Cerebellar nuclear complex (tissue), 1 donor: ENCODE measurements at regions not wholly inside any gene's neighbourhood (a gene's known extent, or its start where the extent isn't known, plus 50 kb on each side); places are given as distances from the start of the nearest gene placed in this dataset.
"Not testable (repeated sequence)": the region's sequence is repeated elsewhere in the genome, so short reads cannot be mapped to it uniquely, and the experiment has no call there.

ENCODE experiments used
- DNase-seq, 2 experiments: peaks; one replicate each; lab custom pipeline; 2025; lab: John Stamatoyannopoulos, UW

- DNase-seq = no peak
Measured at GRCh38 chr6:146938266-146938665, 266.0 kb upstream of the STXBP5 start.

DNA sequence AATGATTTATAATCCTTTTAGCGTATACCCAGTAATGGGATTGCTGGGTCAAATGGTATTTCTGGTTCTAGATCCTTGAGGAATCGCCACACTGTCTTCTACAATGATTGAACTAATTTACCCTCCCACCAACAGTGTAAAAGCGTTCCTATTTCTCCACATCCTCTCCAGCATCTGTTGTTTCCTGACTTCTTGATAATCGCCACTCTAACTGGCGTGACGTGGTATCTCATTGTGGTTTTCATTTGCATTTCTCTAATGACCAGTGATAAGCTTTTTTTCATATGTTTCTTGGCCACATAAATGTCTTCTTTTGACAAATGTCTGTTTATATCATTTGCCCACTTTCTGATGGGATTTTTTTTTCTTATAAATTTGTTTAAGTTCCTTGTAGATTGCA is 264.8 kb upstream of the STXBP5 start:
- DNase-seq = not testable (repeated sequence)

GRCh38 chr6:146943664-146944063 is 260.6 kb upstream of the STXBP5 start:
- no peak for DNase-seq

GRCh38 chr6:146944077-146944476 is 260.1 kb upstream of the STXBP5 start:
- DNase-seq = no peak

GRCh38 chr6:146944809-146945208 is 259.4 kb upstream of the STXBP5 start:
- DNase-seq = no peak

- no peak for DNase-seq
Measured at GRCh38 chr6:146946559-146946958, 257.7 kb upstream of the STXBP5 start.

GRCh38 chr6:146948790-146949342 is 255.4 kb upstream of the STXBP5 start:
- no peak for DNase-seq

- DNase-seq = no peak
Measured at GRCh38 chr6:146949425-146949824, 254.8 kb upstream of the STXBP5 start.

DNA sequence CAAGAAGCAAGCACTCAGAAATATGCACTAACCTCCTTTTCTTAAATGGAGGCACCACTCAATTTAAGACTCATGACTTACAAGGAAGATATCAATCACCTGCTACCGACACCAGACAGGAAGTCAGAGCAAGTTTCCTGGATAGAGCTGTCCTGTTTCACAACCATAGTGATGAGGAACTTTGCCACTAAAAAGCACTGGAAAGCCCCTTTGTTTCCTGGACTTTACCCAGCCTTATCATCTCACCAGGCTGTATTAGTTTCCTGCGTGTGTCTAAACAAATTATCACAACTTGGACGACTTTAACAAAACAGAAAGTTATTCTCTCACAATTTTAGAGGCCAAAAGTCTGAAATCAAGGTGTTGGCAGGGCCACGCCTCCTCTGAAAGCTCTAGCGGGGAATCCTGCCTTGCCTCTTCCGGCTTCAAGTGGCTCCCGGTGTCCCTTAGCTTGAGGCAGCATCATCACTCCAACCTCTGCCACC is 253.8 kb upstream of the STXBP5 start:
- no peak for DNase-seq

DNA sequence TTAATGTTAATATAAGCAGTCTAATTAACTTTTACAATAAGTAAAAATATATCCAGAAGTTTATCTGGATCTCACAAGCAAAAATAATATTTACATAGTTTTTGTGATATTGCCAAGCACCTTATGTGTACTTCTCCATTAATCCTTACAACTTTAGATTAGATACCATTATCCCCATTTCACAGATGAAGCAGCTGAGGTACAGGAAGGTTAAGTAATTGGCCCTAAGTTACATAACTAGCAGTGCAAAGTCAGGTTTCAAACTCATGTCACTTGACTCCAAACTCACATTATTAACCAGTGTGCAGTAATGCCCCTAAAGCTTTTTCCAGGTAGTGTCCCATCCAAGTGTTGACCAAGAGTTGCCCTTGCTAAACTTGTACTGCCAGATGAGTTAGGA is 248.6 kb upstream of the STXBP5 start:
- DNase-seq = no peak

DNA sequence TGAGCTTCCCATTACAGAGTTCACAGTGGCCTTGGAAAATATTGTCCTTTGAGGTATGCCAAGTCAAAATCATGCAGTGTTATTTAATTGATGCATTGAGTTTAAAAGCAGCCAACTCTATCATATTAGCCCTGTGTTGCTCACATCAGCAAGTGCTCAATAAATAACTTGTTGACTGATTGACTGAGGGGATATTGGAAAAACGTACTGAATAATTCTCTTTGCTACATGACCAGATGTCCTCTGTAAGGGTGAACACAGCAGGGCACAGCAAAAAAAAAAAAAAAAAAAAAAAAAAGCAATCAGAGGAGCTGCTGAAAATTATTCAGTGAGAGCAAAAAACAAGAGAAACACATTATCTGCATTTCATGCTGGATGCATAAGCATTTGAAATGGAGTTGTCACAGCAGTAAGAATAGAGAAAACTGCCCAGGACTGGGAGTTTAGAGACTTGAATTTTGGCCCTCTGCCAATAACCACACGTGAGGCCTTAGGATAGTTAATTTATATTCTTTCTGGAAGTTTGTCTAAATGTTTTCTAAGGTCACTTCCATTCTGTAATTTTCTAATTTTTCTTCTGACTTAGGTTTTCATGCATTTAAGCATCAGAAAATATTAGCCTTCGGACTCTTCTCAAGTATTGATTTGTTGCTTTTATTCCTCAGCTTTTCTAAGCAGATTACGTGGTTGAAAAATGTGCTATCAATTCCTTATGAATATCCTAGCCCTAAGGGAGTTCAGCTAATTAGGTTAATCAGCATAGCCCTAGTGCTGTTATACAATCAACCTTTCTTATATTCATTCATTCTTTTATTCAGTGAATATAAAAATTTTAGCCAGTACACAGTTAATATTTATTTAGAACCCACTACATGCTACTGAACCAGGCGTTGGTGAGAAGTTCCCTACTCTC is 246.8 kb upstream of the STXBP5 start:
- DNase-seq = no peak

GRCh38 chr6:146961831-146962230 is 242.4 kb upstream of the STXBP5 start:
- no peak for DNase-seq

GRCh38 chr6:146962329-146962728 is 241.9 kb upstream of the STXBP5 start:
- no peak for DNase-seq

DNA sequence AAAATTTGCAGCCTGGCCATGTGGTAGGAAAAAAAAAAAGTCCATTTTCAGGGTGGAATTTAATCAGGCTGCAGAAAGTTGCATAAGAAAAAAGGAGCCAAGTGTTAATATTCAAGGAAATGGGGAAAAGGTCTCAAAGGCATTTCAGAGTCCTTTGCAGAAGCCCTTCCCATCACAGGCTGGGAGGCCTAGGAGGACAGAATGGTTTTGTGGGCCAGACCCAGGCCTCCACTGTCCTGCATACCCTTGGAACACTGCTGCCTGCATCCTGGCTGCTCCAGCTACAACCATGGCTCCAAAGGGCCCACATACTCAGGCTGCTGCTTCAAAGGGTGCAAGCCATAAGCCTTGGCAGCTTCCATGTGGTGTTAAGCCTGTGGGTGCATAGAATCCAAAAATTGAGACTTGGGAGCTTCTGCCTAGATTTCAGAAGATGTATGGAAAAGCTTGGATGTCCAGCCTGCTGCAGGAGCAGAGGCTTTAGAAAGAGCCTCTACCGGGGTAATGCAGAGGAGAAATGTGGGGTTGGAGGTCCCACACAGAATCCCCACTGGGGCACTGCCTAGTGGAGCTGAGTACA is 239.0 kb upstream of the STXBP5 start:
- no peak for DNase-seq

DNA sequence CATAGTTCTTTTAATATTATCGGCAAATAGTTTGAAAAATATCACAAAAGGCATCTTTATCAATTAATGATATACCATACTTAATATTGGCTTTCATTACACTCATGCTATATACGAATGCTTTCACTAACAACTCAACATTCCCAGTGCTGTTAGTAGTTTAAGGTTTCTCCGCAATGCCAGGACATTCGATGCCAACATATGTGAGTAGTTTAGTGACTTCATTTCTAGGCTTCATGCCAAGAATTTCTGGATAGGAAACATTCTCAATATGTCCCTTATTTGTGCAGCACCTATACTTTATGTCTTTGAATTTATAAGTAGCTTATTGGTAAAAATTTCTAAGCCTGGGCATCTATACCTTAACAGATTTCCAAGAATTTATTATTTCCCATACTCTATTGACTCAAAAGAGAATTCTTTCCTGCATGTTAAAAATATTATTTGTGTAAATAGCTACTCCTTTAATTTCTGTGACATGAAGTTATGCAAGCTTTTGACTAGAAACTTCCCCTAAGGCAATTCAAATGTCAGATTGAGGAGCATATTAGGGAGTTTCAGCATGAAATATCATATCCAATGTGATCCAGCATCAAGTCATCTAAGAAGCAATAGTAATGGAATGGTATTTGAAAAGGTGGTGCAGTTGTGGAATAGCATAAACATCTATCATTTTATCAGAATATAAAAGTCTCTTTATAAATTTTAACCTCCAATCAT is 236.0 kb upstream of the STXBP5 start:
- peak in 1 of 2 experiments; percentile 55 for DNase-seq

DNA sequence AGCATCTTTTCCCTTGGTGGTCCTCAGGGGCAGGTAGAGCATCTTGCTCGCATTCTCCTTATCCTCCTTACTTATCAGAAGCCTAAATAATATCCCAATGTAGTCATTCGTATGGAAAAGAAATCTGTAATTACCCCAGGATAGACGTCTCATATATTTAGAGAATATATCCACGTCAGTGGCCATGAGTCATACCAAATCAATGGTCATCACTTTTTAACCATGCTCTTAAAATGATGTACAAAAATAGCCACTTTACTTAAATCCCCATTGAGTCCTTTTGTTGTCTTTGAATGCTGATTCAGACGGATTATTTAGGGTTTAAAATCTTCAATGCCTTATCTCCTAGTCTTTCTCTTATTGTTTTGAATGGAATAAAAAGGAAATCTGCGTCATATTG is 231.7 kb upstream of the STXBP5 start:
- DNase-seq = no peak

DNA sequence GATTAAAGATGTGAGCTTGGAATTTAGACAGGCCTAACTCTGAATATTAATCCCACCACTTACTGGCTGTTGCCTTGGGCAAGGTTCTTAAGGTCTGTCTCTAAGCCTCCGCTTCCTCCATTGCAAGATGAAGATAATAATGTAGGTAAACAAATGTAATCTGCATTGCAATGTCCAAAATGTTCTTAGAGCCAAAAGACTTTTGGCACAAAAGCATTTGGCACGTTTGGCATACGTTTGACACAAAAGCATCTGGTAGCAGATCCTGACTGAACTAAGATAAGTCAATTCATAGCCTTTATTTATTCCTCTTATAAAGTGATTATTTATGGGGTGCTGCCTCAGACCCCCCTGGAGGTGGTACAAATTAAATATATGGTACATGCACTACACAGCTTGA is 229.9 kb upstream of the STXBP5 start:
- DNase-seq = peak in 1 of 2 experiments; percentile 15

DNA sequence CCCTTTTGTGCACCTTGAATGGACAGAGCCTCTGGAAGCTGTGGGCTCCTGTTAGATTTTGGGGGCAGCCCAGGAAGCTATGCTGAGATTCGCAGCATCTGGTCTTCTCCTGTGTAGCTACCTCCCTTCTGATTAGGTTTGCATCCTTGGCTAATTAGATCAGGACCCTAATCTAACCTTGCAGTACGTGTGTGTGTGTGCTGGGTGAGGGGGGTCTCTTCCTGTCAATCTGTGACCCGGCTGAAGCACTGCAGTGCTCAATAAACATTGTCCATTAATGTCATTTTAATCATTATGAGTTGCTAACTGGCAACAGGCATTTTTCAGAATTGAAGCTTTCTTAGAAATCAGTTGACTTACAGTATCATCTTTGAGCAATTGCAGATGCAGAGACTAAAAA is 229.1 kb upstream of the STXBP5 start:
- no peak for DNase-seq

GRCh38 chr6:146980900-146981329 is 223.3 kb upstream of the STXBP5 start:
- no peak for DNase-seq

GRCh38 chr6:146981981-146982380 is 222.2 kb upstream of the STXBP5 start:
- no peak for DNase-seq

DNA sequence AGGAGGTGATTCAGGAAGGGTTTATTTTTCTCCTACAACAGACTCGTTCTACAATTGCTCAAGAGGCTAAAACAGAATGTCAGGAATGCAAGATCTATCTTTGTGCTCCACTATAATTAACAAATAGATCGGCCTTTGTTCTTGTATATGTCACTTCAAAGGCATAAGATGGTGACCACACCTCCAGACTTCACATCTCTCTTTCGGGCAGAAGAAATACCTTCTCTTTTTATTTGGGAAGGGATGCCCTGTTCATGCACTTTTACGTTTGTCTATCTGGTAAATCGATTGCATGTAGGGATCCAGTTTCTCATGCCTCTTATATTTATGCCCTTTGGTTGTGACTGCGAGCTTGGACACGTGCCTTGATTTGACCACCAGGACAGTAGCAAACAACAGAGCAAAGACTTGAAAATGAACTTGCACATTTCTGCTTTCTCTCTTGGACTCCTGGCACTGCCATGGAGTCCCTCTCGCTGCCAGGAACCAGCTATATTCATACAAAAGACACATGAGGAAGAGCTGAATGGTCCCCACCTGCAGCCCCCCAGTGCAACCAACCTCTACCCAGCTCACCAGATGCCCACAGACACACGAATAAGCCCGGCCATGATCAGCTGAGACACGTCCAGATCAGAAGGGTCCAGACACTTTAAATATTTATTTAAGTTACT is 219.8 kb upstream of the STXBP5 start:
- DNase-seq = no peak

GRCh38 chr6:146985111-146985510 is 219.1 kb upstream of the STXBP5 start:
- no peak for DNase-seq
